Right lobe of liver (tissue), 6 donors: ENCODE measurements at regions not wholly inside any gene's neighbourhood (a gene's known extent, or its start where the extent isn't known, plus 50 kb on each side); places are given as distances from the start of the nearest gene placed in this dataset.
A peak's percentile ranks its signal among the peaks of the same experiment; 100 is the strongest.

Experiments
- ATAC-seq, 4 donors: fragments of 200-7000 bp; cut with Tn5 transposase; one replicate each; pipeline ENCODE4 v1.9.1; 2020; ENCODE audit warnings: mild to moderate bottlenecking in 4 of 4, moderate library complexity in 4 of 4
- DNase-seq, 3 donors: peaks; one replicate each; pipeline ENCODE4 v3.0.0-alpha.2; 2020
- H3K27ac ChIP-seq, 3 donors: fragments of 200-600 bp; one replicate each; pipeline ENCODE4 v1.8.0; 2022
- H3K27me3 ChIP-seq, 2 donors: fragments of 200-600 bp; one replicate each; pipeline ENCODE4 v1.8.0; 2022
- H3K36me3 ChIP-seq, 4 donors: fragments of 200-600 bp; sonication (generic) in 1 of 4; one replicate each; pipeline versions ENCODE4 v1.5.1 to v1.8.0; 2017 to 2022; ENCODE audit warnings: control low read depth in 1 of 4
- H3K4me1 ChIP-seq, 4 donors: fragments of 200-600 bp; sonication (generic) in 1 of 4; one replicate each; pipeline versions ENCODE4 v1.5.1 to v1.8.0; 2017 to 2022; ENCODE audit warnings: control low read depth in 1 of 4
- H3K4me3 ChIP-seq, 3 donors: fragments of 200-600 bp; one replicate each; pipeline ENCODE4 v1.8.0; 2022
- H3K9me3 ChIP-seq, 4 donors: fragments of 200-600 bp; sonication (generic) in 1 of 4; one replicate each; pipeline versions ENCODE4 v1.5.1 to v1.8.0; 2017 to 2022; ENCODE audit warnings: control low read depth in 1 of 4
- POLR2A ChIP-seq: fragments of 450-650 bp; IDR thresholded peaks from one replicate; pipeline ENCODE4 v1.6.1; 2017; ENCODE audit warnings: antibody characterized with exemption, mild to moderate bottlenecking
- WGBS: methylation state at CpG from one replicate; pipeline ENCODE4 v1.1.6; 2018; ENCODE audit warnings: low coverage, low lambda C conversion rate; ENCODE audit not compliant: insufficient coverage; ENCODE audit errors: missing lambda C conversion rate; 5-methylcytosine and 5-hydroxymethylcytosine counted together
- intact Hi-C, 2 donors: fragments of 100-400 bp; cut with DNase I; formaldehyde crosslinking; loops; one replicate each; pipeline versions ENCODE4 v1.11.2 to v1.14.1; 2022
- TF ChIP-seq, protein P1 (sequence below), 4 donors: fragments of 200-600 bp in 3 of 4; fragments of 450-650 bp in 1 of 4; IDR thresholded peaks; one replicate each; pipeline versions ENCODE4 v1.5.1 to v1.8.0; 2016 to 2022; ENCODE audit warnings: antibody characterized with exemption in 4 of 4, mild to moderate bottlenecking in 2 of 4
- donor health status: DM: no; HTN: yes; CAD: no.
- donor health status: DM: no; HTN: no; CAD: no.
- donor health status: DM: no; HTN: no; CAD: no.
- donor health status: DM: no; HTN: yes; CAD: no.
- donor health status: DM: no; HTN: yes; CAD: no.

DNA sequence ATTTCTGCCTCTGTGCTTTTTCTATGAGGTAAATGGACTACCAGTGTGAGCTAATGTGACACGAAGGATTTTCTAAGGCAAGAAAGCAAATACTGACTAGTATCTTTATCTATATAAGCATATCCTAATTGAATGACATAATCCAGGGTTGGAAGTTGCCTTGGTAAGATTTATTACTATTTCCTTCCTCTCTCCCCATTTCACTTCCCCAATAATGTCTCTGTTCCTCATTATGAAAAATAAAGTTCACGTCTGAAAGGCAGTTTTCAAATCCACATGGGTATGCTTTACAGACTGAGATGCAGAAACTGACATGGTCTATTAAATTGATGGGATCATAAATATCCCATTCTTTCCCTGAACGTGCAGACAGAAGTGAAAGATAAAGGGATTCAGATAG is 86.0 kb downstream of the DTWD1 start:
- H3K36me3 ChIP-seq = no peaks in the 10 kb centered on the region
- H3K9me3 ChIP-seq = no peaks in the 10 kb centered on the region
- H3K27me3 ChIP-seq = no peaks in the 10 kb centered on the region
- H3K4me3 ChIP-seq = no peak overlapping the region
- DNase-seq (no peak), ATAC-seq (peak; percentile 22 to 54 (median 38))
- H3K4me1 ChIP-seq = no peaks in the 10 kb centered on the region
- intact Hi-C loops = no loop called here
- no peak overlapping the region for H3K27ac ChIP-seq
- TF ChIP-seq POLR2A = no peak
- TF ChIP-seq, protein P1, sequence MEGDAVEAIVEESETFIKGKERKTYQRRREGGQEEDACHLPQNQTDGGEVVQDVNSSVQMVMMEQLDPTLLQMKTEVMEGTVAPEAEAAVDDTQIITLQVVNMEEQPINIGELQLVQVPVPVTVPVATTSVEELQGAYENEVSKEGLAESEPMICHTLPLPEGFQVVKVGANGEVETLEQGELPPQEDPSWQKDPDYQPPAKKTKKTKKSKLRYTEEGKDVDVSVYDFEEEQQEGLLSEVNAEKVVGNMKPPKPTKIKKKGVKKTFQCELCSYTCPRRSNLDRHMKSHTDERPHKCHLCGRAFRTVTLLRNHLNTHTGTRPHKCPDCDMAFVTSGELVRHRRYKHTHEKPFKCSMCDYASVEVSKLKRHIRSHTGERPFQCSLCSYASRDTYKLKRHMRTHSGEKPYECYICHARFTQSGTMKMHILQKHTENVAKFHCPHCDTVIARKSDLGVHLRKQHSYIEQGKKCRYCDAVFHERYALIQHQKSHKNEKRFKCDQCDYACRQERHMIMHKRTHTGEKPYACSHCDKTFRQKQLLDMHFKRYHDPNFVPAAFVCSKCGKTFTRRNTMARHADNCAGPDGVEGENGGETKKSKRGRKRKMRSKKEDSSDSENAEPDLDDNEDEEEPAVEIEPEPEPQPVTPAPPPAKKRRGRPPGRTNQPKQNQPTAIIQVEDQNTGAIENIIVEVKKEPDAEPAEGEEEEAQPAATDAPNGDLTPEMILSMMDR (IDR thresholded peaks at IDR 0.05) = no peak
- WGBS = 29% methylated on average over 3 of the region's 3 CpGs

DNA sequence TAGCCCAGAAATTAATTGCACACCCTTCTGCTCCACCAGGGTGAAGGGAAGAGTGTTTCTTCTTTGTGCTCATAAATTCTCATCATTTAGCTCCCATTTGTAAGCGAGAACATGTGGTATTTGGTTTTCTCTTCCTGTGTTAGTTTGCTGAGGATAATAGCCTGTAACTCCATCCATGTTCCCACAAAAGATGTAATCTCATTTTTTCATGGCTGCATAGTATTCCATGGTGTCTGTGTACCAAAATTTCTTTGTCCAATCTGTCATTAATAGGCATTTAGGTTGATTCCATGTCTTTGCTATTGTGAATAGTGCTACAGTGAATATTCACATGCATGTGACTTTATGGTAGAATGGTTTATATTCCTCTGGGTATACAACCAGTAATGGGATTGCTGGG is 86.8 kb downstream of the DTWD1 start:
- no peak overlapping the region for H3K4me3 ChIP-seq

DNA sequence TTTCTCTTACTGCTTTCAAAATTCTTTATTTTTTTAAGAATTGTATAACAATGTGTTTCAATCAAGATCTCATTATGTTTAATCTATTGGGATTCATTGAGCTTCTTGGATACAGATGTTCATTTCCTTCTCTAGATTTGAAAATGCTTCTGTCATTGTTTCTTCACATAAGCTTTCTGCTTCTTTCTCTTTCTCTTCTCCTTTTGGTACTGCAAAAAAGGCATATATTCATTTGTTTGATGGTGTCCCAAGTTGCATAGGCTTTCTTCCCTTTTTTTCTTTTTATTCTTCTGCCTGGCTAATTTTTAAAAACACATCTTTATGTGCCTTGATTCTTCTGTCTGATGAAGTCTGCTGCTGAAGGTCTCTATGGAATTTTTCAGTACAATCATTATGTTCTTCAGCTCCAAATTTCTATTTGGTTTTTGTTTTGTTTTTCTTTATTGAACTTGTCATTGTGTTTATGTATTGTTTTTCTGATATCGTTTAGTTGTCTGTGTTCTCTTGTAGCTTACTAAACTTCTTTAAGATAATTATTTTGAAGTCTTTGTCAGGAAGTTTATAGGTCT is 88.9 kb downstream of the DTWD1 start:
- intact Hi-C loops = no loop called here
- TF ChIP-seq POLR2A = no peak
- TF ChIP-seq, protein P1 (IDR thresholded peaks at IDR 0.05) = no peak
- H3K27ac ChIP-seq = no peak overlapping the region

More for the DNA sequence above, 86.8 kb downstream of the DTWD1 start:
- intact Hi-C loops = no loop called here
- 46% methylated on average over 1 of the region's 1 CpG for WGBS
- no peak for TF ChIP-seq POLR2A
- TF ChIP-seq, protein P1 (IDR thresholded peaks at IDR 0.05) = no peak
- DNase-seq = no peak
- Histone ChIP-seq H3K27me3 (no peaks in the 10 kb centered on the region), H3K36me3 (no peaks in the 10 kb centered on the region), H3K9me3 (no peaks in the 10 kb centered on the region), H3K4me1 (no peaks in the 10 kb centered on the region), H3K27ac (no peak overlapping the region)
- no peak for ATAC-seq

DNA sequence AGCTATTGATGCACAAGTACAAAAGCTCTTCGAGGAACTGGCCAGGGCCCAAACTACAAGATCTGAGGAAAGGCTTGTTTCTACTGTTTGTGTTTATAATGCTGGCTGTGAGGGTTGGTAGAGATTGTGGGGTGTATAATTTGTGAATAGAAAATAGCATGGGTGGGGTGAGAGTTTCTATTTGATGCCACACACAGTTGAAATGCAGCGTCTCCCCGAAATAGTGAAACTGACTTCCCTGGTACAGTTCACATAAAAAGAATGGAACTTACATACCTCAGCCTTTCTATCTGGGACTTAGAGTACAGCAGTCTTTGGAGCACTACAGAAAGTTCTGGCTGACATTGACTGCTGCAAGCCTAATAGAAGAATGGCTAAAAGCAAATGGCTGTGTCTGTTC is 91.3 kb downstream of the DTWD1 start:
- WGBS = 88% methylated on average over 3 of the region's 3 CpGs
- ATAC-seq = no peak
- no peak for DNase-seq

More for the DNA sequence above, 88.9 kb downstream of the DTWD1 start:
- WGBS = 58% methylated on average over 1 of the region's 1 CpG
- H3K9me3 ChIP-seq = no peaks in the 10 kb centered on the region
- H3K27me3 ChIP-seq = no peaks in the 10 kb centered on the region
- no peaks in the 10 kb centered on the region for H3K36me3 ChIP-seq
- ATAC-seq = no peak
- no peak for DNase-seq
- H3K4me1 ChIP-seq = no peaks in the 10 kb centered on the region
- no peak overlapping the region for H3K4me3 ChIP-seq

More for the DNA sequence above, 91.3 kb downstream of the DTWD1 start:
- no peaks in the 10 kb centered on the region for H3K27me3 ChIP-seq
- no peaks in the 10 kb centered on the region for H3K36me3 ChIP-seq
- TF ChIP-seq, protein P1 (IDR thresholded peaks at IDR 0.05) = no peak
- no peak for TF ChIP-seq POLR2A
- intact Hi-C loops = no loop called here
- no peak overlapping the region for H3K4me3 ChIP-seq
- H3K27ac ChIP-seq = no peak overlapping the region
- H3K4me1 ChIP-seq = no peaks in the 10 kb centered on the region
- no peaks in the 10 kb centered on the region for H3K9me3 ChIP-seq
